ENCODE measurements at regions not wholly inside any gene's neighbourhood (a gene's known extent, or its start where the extent isn't known, plus 50 kb on each side); places are given as distances from the start of the nearest gene placed in this dataset.
A peak's percentile ranks its signal among the peaks of the same experiment; 100 is the strongest.

DNA sequence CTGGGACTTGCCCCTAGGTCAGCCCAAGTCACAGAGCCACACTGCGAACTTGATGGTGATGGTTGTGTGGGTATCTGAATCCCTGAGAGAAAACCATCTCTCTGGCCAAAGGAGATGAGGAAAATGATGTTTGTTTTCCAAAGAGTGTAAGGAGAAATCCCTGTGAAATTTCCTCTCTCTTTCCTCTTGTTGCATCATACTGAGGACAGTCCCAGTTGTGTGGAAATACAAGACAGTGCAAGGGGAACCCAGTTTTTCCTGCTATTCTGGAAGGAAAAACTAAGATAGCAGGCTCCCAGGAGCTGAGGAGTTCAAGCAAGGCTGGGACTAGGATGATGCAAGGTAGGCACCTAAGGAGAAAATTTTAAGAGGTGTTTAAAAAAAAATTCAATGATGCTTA lies 86.8 kb upstream of the TOM1L1 start:
- no peaks in the 10 kb centered on the region for H3K9me3 ChIP-seq (ENCODE audit: insufficient read depth in 2 of 2, low read depth in 1 of 2, low read length in 1 of 2)
- 0 out of 2 replicates have a peak overlapping the region, but pooled peaks have one; percentile 78 for H2AFZ ChIP-seq (ENCODE audit: low read length)
- no peaks in the 10 kb centered on the region for H3K79me2 ChIP-seq (ENCODE audit: control insufficient read depth in 1 of 2, insufficient read depth in 2 of 2, low read length in 2 of 2)
- no peak overlapping the region for H3K4me3 ChIP-seq (ENCODE audit: extremely low read depth in 1 of 4, insufficient read depth in 2 of 4, low read depth in 3 of 4, low read length in 4 of 4)
- H4K91ac ChIP-seq (replicated peaks; ENCODE audit: insufficient read length, low read length): no peak overlapping the region
- no peak overlapping the region for H3K27ac ChIP-seq (ENCODE audit: low read depth, low read length)
- no peak for FAIRE-seq
- no peak overlapping the region for H3K9ac ChIP-seq (replicated peaks in 1 of 4; ENCODE audit: extremely low read depth in 1 of 4, low read depth in 3 of 4, low read length in 3 of 4)
- POLR2A ChIA-PET (ENCODE audit: partially characterized antibody): no interaction called here
- no peak overlapping the region for H3K4ac ChIP-seq (replicated peaks; ENCODE audit: insufficient read length, low read depth, low read length)
- H2BK15ac ChIP-seq (ENCODE audit: low read length): no peak overlapping the region
- H4K20me1 ChIP-seq (replicated peaks in 1 of 2; ENCODE audit: control insufficient read depth in 1 of 2, insufficient read depth in 2 of 2, low read length in 2 of 2): no peaks in the 10 kb centered on the region
- TF ChIP-seq CEBPB (IDR thresholded peaks at IDR 0.05; ENCODE audit: low read depth, low read length): 0 out of 2 replicates have a peak, but pooled peaks have one; percentile 38
- no peak for TF ChIP-seq BCL11A (IDR thresholded peaks at IDR 0.05; ENCODE audit: low read depth in 2 of 2, low read length in 2 of 2)
- no peak for DNase-seq (ENCODE audit: low read depth in 1 of 2, low spot score in 2 of 2)
- no peak overlapping the region; the same call in 1 of the 2 replicates for H2AK5ac ChIP-seq (ENCODE audit: low read depth, low read length)
- H3K36me3 ChIP-seq (ENCODE audit: control insufficient read depth in 2 of 4, insufficient read depth in 4 of 4, low read length in 3 of 4): no peaks in the 10 kb centered on the region
- H3K23me2 ChIP-seq (ENCODE audit: low read depth, low read length): no peaks in the 10 kb centered on the region
- H3K23ac ChIP-seq (ENCODE audit: insufficient read length): no peak overlapping the region
- no peaks in the 10 kb centered on the region for H3K4me1 ChIP-seq (replicated peaks in 1 of 4; ENCODE audit: control insufficient read depth in 3 of 4, insufficient read depth in 4 of 4, low read length in 3 of 4)
- H3K27me3 ChIP-seq (replicated peaks in 1 of 4; ENCODE audit: control insufficient read depth in 3 of 4, extremely low read depth in 1 of 4, insufficient read depth in 3 of 4, low read length in 3 of 4): no peaks in the 10 kb centered on the region
- H2BK20ac ChIP-seq (ENCODE audit: low read length): no peak overlapping the region
- no peak overlapping the region for H3K56ac ChIP-seq (replicated peaks; ENCODE audit: insufficient read length, low read depth, low read length)
- 91% methylated on average over 1 of the region's 1 CpG; no CpG with 5 or more reads in 1 of the 2 experiments for WGBS, 2 experiments (ENCODE audit: extremely low coverage in 1 of 2, insufficient coverage in 1 of 2, insufficient read length in 1 of 2, insufficient replicate concordance in 2 of 2, low coverage in 1 of 2, low lambda C conversion rate in 2 of 2, missing lambda C conversion rate in 1 of 2)
- CTCF ChIA-PET (ENCODE audit: partially characterized antibody): no interaction called here
- H2BK12ac ChIP-seq (ENCODE audit: low read depth, low read length): no peak overlapping the region
- no peaks in the 10 kb centered on the region for H3K79me1 ChIP-seq (ENCODE audit: low read depth, low read length)
- H4K8ac ChIP-seq (ENCODE audit: extremely low read depth, insufficient read depth, low read length): no peak overlapping the region
- H3K4me2 ChIP-seq (ENCODE audit: insufficient read depth in 1 of 2, low read depth in 2 of 2, low read length in 2 of 2): no peak overlapping the region
- H3K18ac ChIP-seq (ENCODE audit: extremely low read depth, low read length): no peak overlapping the region
- H2BK5ac ChIP-seq (ENCODE audit: low read depth, low read length): no peak overlapping the region
- H3K14ac ChIP-seq (ENCODE audit: insufficient read length): no peak overlapping the region
- H2BK120ac ChIP-seq (replicated peaks; ENCODE audit: low read depth, low read length): no peak overlapping the region
- H4K5ac ChIP-seq (ENCODE audit: insufficient read length, low read depth, low read length): no peak overlapping the region
